ENCODE measurements at regions not wholly inside any gene's neighbourhood (a gene's known extent, or its start where the extent isn't known, plus 50 kb on each side); places are given as distances from the start of the nearest gene placed in this dataset.

GRCh38 chr4:165613581-165613980, 234.8 kb downstream of the CPE start:
- TF ChIP-seq, protein P1, sequence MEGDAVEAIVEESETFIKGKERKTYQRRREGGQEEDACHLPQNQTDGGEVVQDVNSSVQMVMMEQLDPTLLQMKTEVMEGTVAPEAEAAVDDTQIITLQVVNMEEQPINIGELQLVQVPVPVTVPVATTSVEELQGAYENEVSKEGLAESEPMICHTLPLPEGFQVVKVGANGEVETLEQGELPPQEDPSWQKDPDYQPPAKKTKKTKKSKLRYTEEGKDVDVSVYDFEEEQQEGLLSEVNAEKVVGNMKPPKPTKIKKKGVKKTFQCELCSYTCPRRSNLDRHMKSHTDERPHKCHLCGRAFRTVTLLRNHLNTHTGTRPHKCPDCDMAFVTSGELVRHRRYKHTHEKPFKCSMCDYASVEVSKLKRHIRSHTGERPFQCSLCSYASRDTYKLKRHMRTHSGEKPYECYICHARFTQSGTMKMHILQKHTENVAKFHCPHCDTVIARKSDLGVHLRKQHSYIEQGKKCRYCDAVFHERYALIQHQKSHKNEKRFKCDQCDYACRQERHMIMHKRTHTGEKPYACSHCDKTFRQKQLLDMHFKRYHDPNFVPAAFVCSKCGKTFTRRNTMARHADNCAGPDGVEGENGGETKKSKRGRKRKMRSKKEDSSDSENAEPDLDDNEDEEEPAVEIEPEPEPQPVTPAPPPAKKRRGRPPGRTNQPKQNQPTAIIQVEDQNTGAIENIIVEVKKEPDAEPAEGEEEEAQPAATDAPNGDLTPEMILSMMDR (IDR thresholded peaks at IDR 0.05; ENCODE audit: insufficient read depth, low read length, poor library complexity, severe bottlenecking): no peak
- Histone ChIP-seq H3K4me3 (ENCODE audit: low read depth, low read length) (no peak overlapping the region), H3K36me3 (ENCODE audit: control insufficient read depth, insufficient read depth, low read length) (no peaks in the 10 kb centered on the region), H3K27me3 (ENCODE audit: control insufficient read depth, insufficient read depth, low read length) (no peaks in the 10 kb centered on the region)
- no peak for DNase-seq (ENCODE audit: low read depth)

- Histone ChIP-seq H3K36me3 (ENCODE audit: control insufficient read depth, insufficient read depth, low read length) (no peaks in the 10 kb centered on the region), H3K27me3 (ENCODE audit: control insufficient read depth, insufficient read depth, low read length) (no peaks in the 10 kb centered on the region), H3K4me3 (ENCODE audit: low read depth, low read length) (no peak overlapping the region)
- TF ChIP-seq, protein P1 (IDR thresholded peaks at IDR 0.05; ENCODE audit: insufficient read depth, low read length, poor library complexity, severe bottlenecking): no peak
- DNase-seq (ENCODE audit: low read depth): no peak
Observed at GRCh38 chr4:165620913-165621312, 242.1 kb downstream of the CPE start.

DNA sequence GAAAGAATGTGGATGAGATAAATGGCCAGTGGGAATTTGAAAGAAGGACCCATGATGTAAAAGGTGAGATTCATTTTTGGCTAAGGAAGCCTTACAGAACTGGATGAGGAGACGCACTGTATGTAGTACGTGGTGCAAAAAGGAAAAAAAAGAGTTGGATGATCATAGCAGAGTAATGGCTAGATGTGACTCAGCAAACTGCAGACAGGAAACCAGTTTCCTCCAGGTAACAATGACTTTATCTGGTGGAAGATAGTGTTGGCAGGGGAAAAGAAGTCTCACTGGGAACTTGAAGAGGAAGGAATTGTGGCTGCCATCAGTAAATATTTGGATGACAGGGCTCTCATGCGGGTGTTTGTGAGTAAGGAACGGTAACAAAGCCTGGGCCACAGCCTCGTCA, 243.2 kb downstream of the CPE start:
- DNase-seq (ENCODE audit: low read depth): no peak
- TF ChIP-seq, protein P1 (IDR thresholded peaks at IDR 0.05; ENCODE audit: insufficient read depth, low read length, poor library complexity, severe bottlenecking): no peak
- Histone ChIP-seq H3K27me3 (ENCODE audit: control insufficient read depth, insufficient read depth, low read length) (no peaks in the 10 kb centered on the region), H3K4me3 (ENCODE audit: low read depth, low read length) (no peak overlapping the region), H3K36me3 (ENCODE audit: control insufficient read depth, insufficient read depth, low read length) (no peaks in the 10 kb centered on the region)

DNA sequence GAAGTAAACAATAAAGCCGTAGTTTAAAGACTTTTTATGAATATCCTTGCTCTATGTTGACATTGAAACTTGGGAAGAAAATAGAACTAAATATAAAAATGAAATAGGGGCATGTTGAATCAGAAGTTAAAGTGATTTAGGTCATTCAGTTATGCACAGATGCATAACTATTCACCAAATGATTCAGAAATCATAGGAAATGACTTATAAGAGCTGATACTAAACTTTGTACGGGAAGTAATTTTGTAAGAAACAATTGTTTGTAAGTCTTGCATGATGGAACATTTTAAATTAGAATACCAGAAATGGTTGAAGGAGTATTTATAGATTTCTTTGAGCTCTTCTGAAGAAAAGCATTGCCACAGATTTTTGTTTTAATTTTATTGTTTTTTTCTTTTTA, 246.5 kb downstream of the CPE start:
- Histone ChIP-seq H3K36me3 (ENCODE audit: control insufficient read depth, insufficient read depth, low read length) (no peaks in the 10 kb centered on the region), H3K27me3 (ENCODE audit: control insufficient read depth, insufficient read depth, low read length) (no peaks in the 10 kb centered on the region), H3K4me3 (ENCODE audit: low read depth, low read length) (no peak overlapping the region)
- no peak for DNase-seq (ENCODE audit: low read depth)
- TF ChIP-seq, protein P1 (IDR thresholded peaks at IDR 0.05; ENCODE audit: insufficient read depth, low read length, poor library complexity, severe bottlenecking): no peak

GRCh38 chr4:165626316-165626715, 246.7 kb upstream of the TLL1 start:
- Histone ChIP-seq H3K27me3 (ENCODE audit: control insufficient read depth, insufficient read depth, low read length) (no peaks in the 10 kb centered on the region), H3K4me3 (ENCODE audit: low read depth, low read length) (no peak overlapping the region), H3K36me3 (ENCODE audit: control insufficient read depth, insufficient read depth, low read length) (no peaks in the 10 kb centered on the region)
- DNase-seq (ENCODE audit: low read depth): no peak
- TF ChIP-seq, protein P1 (IDR thresholded peaks at IDR 0.05; ENCODE audit: insufficient read depth, low read length, poor library complexity, severe bottlenecking): no peak

DNA sequence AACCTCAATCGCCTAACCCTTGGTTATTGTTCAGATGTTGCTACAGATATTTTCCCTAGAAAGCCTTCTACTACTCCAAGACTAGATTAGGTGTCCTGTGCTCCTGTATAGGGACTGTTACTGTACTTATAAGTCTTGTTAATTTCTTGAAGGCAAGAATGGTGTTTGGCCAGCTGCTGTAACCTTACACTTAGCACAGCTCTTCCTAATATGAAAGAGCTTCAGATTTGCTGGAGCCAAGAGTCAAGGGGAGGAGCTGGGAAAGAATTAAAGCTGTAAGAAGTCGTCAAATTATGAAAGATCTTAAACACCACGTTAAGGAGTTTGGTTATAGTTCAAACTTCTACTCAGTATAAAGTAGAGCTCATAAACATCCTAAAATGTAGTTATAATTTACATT, 245.9 kb upstream of the TLL1 start:
- TF ChIP-seq, protein P1 (IDR thresholded peaks at IDR 0.05; ENCODE audit: insufficient read depth, low read length, poor library complexity, severe bottlenecking): no peak
- DNase-seq (ENCODE audit: low read depth): no peak
- Histone ChIP-seq H3K27me3 (ENCODE audit: control insufficient read depth, insufficient read depth, low read length) (no peaks in the 10 kb centered on the region), H3K4me3 (ENCODE audit: low read depth, low read length) (no peak overlapping the region), H3K36me3 (ENCODE audit: control insufficient read depth, insufficient read depth, low read length) (no peaks in the 10 kb centered on the region)
